ENCODE measurements at regions not wholly inside any gene's neighbourhood (a gene's known extent, or its start where the extent isn't known, plus 50 kb on each side); places are given as distances from the start of the nearest gene placed in this dataset.

DNA sequence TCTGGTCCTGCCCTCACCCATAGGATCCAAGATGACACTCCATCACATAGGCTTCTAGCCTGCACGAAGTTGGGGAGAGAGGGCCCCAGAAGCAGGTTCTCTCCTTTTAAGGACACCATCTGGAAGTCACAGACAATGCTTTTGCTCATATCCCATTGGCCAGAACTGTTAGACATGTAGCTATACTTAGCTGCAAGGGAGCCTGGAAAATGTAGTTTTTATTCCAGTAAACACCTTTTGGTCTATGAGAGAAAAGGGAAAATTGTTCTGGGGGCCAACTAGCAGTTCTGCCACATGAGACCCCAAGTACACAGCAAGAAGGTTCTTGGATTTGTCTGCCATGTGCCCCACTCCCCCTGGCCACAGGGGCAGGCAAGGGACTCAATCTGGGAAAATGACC, 206.1 kb downstream of the ZFP36L2 start:
- TF ChIP-seq, protein P1, sequence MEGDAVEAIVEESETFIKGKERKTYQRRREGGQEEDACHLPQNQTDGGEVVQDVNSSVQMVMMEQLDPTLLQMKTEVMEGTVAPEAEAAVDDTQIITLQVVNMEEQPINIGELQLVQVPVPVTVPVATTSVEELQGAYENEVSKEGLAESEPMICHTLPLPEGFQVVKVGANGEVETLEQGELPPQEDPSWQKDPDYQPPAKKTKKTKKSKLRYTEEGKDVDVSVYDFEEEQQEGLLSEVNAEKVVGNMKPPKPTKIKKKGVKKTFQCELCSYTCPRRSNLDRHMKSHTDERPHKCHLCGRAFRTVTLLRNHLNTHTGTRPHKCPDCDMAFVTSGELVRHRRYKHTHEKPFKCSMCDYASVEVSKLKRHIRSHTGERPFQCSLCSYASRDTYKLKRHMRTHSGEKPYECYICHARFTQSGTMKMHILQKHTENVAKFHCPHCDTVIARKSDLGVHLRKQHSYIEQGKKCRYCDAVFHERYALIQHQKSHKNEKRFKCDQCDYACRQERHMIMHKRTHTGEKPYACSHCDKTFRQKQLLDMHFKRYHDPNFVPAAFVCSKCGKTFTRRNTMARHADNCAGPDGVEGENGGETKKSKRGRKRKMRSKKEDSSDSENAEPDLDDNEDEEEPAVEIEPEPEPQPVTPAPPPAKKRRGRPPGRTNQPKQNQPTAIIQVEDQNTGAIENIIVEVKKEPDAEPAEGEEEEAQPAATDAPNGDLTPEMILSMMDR (IDR thresholded peaks at IDR 0.05), result no peak
- peaks cover 3% of the 10 kb centered on the region; the same call in 1 of the 2 replicates for H3K4me1 ChIP-seq (ENCODE audit: control insufficient read depth, insufficient read depth, low read length)
- peaks cover 6% of the 10 kb centered on the region; the same call in 1 of the 2 replicates for H3K9me3 ChIP-seq (ENCODE audit: control insufficient read depth, insufficient read depth, low read depth, low read length)
- no TSS peak for BruUV-seq (replicated peaks)
- ATAC-seq, result no peak
- no peak overlapping the region for H3K27ac ChIP-seq (ENCODE audit: low read length)
- no peaks in the 10 kb centered on the region for H3K36me3 ChIP-seq (ENCODE audit: control insufficient read depth, insufficient read depth, low read length)
- no peaks in the 10 kb centered on the region for H3K27me3 ChIP-seq (ENCODE audit: control insufficient read depth, insufficient read depth, low read length)
- ChIA-PET POLR2A (no interaction called here), CTCF (no interaction called here)
- intact Hi-C loops (cut with micrococcal nuclease; ENCODE audit: unreplicated experiment), result loop anchor here (10.0 kb wide), 1 partner anchor 205 kb away; the partner anchor contains the start of gene ZFP36L2
- DNase-seq (ENCODE audit: low read depth, low spot score), result no peak
- in situ Hi-C loops (cut with HindIII; ENCODE audit: low pct_unique_long_range_greater_than_20kb, low sequenced_read_pairs), result no loop called here
- H3K4me3 ChIP-seq (ENCODE audit: low read depth in 2 of 2, low read length in 2 of 2), result no peak overlapping the region

DNA sequence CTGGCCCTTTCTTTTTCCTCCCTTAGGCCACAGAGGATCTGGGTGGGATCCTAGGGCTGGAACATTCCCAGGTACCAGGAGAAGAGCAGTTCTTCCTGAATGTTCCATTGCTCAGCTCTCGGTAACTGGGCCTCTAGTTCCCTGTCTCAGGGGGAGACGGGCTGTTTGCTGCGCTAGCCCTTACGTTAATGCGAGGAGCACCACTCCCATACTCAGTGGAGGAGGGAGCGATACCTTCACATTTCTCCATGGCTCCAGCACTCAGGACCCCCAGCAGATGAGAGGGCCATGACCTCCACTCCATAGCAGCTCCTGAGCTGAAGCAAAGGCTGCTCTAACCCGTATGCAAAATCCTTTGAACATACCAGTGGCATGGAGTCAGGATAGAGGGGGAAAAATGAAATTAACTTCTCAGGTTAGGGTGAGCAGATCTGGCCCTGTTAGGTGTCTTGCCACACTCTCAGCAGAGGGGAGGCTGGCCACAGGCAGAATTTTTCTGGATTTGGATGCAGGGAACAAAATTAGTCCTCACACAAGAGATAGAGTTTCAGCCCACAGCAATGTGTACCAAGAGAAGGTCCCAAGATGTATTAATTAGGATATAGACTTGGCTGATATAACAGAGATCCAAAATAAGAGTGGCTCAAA, 206.7 kb downstream of the ZFP36L2 start:
- Histone ChIP-seq H3K27ac (ENCODE audit: low read length) (no peak overlapping the region), H3K4me3 (ENCODE audit: low read depth in 2 of 2, low read length in 2 of 2) (no peak overlapping the region), H3K36me3 (ENCODE audit: control insufficient read depth, insufficient read depth, low read length) (no peaks in the 10 kb centered on the region), H3K9me3 (ENCODE audit: control insufficient read depth, insufficient read depth, low read depth, low read length) (peaks cover 6% of the 10 kb centered on the region; the same call in 1 of the 2 replicates), H3K27me3 (ENCODE audit: control insufficient read depth, insufficient read depth, low read length) (no peaks in the 10 kb centered on the region), H3K4me1 (ENCODE audit: control insufficient read depth, insufficient read depth, low read length) (0 out of 2 replicates have a peak, but pooled peaks cover 2% of the 10 kb centered on the region)
- in situ Hi-C loops (cut with HindIII; ENCODE audit: low pct_unique_long_range_greater_than_20kb, low sequenced_read_pairs), result no loop called here
- DNase-seq (ENCODE audit: low read depth, low spot score) (no peak), ATAC-seq (no peak)
- intact Hi-C loops (cut with micrococcal nuclease; ENCODE audit: unreplicated experiment), result loop anchor here (10.0 kb wide), 1 partner anchor 205 kb away; the partner anchor contains the start of gene ZFP36L2
- ChIA-PET CTCF (no interaction called here), POLR2A (no interaction called here)
- TF ChIP-seq, protein P2, sequence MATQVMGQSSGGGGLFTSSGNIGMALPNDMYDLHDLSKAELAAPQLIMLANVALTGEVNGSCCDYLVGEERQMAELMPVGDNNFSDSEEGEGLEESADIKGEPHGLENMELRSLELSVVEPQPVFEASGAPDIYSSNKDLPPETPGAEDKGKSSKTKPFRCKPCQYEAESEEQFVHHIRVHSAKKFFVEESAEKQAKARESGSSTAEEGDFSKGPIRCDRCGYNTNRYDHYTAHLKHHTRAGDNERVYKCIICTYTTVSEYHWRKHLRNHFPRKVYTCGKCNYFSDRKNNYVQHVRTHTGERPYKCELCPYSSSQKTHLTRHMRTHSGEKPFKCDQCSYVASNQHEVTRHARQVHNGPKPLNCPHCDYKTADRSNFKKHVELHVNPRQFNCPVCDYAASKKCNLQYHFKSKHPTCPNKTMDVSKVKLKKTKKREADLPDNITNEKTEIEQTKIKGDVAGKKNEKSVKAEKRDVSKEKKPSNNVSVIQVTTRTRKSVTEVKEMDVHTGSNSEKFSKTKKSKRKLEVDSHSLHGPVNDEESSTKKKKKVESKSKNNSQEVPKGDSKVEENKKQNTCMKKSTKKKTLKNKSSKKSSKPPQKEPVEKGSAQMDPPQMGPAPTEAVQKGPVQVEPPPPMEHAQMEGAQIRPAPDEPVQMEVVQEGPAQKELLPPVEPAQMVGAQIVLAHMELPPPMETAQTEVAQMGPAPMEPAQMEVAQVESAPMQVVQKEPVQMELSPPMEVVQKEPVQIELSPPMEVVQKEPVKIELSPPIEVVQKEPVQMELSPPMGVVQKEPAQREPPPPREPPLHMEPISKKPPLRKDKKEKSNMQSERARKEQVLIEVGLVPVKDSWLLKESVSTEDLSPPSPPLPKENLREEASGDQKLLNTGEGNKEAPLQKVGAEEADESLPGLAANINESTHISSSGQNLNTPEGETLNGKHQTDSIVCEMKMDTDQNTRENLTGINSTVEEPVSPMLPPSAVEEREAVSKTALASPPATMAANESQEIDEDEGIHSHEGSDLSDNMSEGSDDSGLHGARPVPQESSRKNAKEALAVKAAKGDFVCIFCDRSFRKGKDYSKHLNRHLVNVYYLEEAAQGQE (IDR thresholded peaks at IDR 0.05; ENCODE audit: insufficient read depth in 1 of 2, low read depth in 2 of 2, low read length in 1 of 2), result no peak
- TF ChIP-seq SIN3A (IDR thresholded peaks at IDR 0.05; ENCODE audit: borderline replicate concordance, insufficient read depth, low read depth, low read length) (no peak), POLR2AphosphoS5 (IDR thresholded peaks at IDR 0.05; ENCODE audit: low read depth, low read length) (no peak), TCF7L2 (IDR thresholded peaks at IDR 0.05; ENCODE audit: low read depth, low read length) (no peak)
- TF ChIP-seq, protein P1 (IDR thresholded peaks at IDR 0.05), result no peak
- BruUV-seq (replicated peaks), result no TSS peak

All from Panc1 (cell line).